ENCODE measurements at regions not wholly inside any gene's neighbourhood (a gene's known extent, or its start where the extent isn't known, plus 50 kb on each side); places are given as distances from the start of the nearest gene placed in this dataset.

DNA sequence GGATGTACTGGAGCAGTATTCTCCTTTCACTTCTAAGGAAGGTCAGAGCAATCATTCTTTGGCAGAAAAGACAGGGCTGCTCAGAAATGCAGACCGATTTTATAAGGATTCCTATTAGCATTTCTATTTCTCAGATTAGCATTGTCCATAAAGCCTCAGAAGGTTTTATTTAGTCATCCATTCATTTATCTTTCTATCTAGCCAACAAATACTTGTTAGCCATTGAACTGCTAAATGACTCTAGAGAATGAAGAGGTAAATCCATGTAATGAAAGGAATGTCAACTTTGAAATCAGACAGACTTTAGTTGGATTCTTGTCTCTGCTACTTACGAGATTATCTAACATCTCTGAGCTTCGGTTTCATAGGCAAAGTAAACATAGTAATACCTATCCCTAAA lies 165.2 kb downstream of the SLC25A46 start:
- no peak overlapping the region for H3K4me3 ChIP-seq
- peaks cover 0 to 5% of the 10 kb centered on the region in 2 donors for H3K9me3 ChIP-seq
- no peaks in the 10 kb centered on the region for H3K4me1 ChIP-seq
- ATAC-seq (no peak), DNase-seq (no peak)
- TF ChIP-seq, protein P1, sequence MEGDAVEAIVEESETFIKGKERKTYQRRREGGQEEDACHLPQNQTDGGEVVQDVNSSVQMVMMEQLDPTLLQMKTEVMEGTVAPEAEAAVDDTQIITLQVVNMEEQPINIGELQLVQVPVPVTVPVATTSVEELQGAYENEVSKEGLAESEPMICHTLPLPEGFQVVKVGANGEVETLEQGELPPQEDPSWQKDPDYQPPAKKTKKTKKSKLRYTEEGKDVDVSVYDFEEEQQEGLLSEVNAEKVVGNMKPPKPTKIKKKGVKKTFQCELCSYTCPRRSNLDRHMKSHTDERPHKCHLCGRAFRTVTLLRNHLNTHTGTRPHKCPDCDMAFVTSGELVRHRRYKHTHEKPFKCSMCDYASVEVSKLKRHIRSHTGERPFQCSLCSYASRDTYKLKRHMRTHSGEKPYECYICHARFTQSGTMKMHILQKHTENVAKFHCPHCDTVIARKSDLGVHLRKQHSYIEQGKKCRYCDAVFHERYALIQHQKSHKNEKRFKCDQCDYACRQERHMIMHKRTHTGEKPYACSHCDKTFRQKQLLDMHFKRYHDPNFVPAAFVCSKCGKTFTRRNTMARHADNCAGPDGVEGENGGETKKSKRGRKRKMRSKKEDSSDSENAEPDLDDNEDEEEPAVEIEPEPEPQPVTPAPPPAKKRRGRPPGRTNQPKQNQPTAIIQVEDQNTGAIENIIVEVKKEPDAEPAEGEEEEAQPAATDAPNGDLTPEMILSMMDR (IDR thresholded peaks at IDR 0.05), result no peak
- intact Hi-C loops (cut with DNase I), result no loop called here
- H3K27me3 ChIP-seq, result no peaks in the 10 kb centered on the region
- H3K27ac ChIP-seq, result no peak overlapping the region
- no peaks in the 10 kb centered on the region for H3K36me3 ChIP-seq

DNA sequence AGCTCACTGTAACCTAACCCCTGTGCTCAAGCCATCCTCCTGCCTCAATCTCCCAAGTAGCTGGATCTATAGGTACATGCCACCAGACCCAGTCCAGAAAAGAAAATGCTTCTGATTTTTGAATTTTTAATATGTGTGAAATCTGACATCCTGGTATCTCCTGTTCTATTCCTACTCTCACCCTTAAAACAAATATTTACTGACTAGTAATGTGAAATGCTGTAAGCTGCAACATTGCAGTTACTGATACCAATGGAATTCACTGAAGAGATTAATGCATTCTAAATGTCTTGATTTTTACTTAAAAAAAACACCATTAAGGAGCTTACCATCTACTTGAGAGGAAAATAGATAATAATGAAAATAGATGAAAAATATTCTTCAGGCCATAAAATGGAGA lies 162.7 kb upstream of the TSLP start:
- Histone ChIP-seq H3K36me3 (no peaks in the 10 kb centered on the region), H3K4me3 (no peak overlapping the region), H3K9me3 (peaks cover 0 to 5% of the 10 kb centered on the region in 2 donors), H3K27me3 (no peaks in the 10 kb centered on the region), H3K4me1 (no peaks in the 10 kb centered on the region), H3K27ac (no peak overlapping the region)
- intact Hi-C loops (cut with DNase I), result no loop called here
- TF ChIP-seq, protein P1 (IDR thresholded peaks at IDR 0.05), result no peak
- no peak for DNase-seq
- ATAC-seq, result no peak

GRCh38 chr5:110909415-110909814 lies 162.1 kb upstream of the TSLP start:
- DNase-seq (no peak), ATAC-seq (no peak)
- intact Hi-C loops (cut with DNase I), result no loop called here
- no peaks in the 10 kb centered on the region for H3K4me1 ChIP-seq
- H3K9me3 ChIP-seq, result peaks cover 0 to 5% of the 10 kb centered on the region in 2 donors
- H3K4me3 ChIP-seq, result no peak overlapping the region
- TF ChIP-seq, protein P1 (IDR thresholded peaks at IDR 0.05), result no peak
- no peak overlapping the region for H3K27ac ChIP-seq
- no peaks in the 10 kb centered on the region for H3K36me3 ChIP-seq
- no peaks in the 10 kb centered on the region for H3K27me3 ChIP-seq

GRCh38 chr5:110909950-110910349 lies 161.6 kb upstream of the TSLP start:
- TF ChIP-seq, protein P1 (IDR thresholded peaks at IDR 0.05), result no peak
- no peaks in the 10 kb centered on the region for H3K4me1 ChIP-seq
- no peaks in the 10 kb centered on the region for H3K36me3 ChIP-seq
- H3K27me3 ChIP-seq, result no peaks in the 10 kb centered on the region
- no peak overlapping the region for H3K27ac ChIP-seq
- intact Hi-C loops (cut with DNase I), result no loop called here
- H3K9me3 ChIP-seq, result peaks cover 0 to 5% of the 10 kb centered on the region in 2 donors
- no peak overlapping the region for H3K4me3 ChIP-seq
- no peak for ATAC-seq
- DNase-seq, result no peak

DNA sequence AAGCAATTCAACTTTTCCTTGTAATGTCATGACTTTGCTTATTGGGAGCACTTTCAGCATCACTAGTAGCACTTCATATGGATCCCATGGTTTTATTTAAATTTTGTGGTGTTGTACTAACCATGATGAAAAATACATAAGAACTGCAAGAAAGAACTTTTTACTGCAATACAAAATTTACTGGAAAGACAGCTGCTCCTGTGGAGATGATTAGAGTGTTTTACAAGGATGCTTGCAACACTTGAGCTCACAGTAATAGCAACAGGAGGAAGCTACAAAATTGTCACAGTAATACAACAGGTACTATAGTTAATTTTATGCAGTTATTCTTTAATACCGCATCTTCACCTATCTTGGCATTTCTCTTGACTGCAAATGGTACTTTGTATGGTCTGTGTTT lies 158.3 kb upstream of the TSLP start:
- Histone ChIP-seq H3K9me3 (no peaks in the 10 kb centered on the region), H3K4me1 (no peaks in the 10 kb centered on the region), H3K27me3 (no peaks in the 10 kb centered on the region), H3K4me3 (no peak overlapping the region), H3K36me3 (no peaks in the 10 kb centered on the region), H3K27ac (no peak overlapping the region)
- intact Hi-C loops (cut with DNase I), result no loop called here
- ATAC-seq (no peak), DNase-seq (no peak)
- TF ChIP-seq, protein P1 (IDR thresholded peaks at IDR 0.05), result no peak

Measured in left lung (tissue), 4 donors.